Lung (tissue), 11 donors: ENCODE measurements at regions not wholly inside any gene's neighbourhood (a gene's known extent, or its start where the extent isn't known, plus 50 kb on each side); places are given as distances from the start of the nearest gene placed in this dataset.

ENCODE experiments used
- ATAC-seq: fragments of 200-7000 bp; cut with Tn5 transposase; one replicate; pipeline ENCODE4 v1.9.1; 2020; ENCODE audit warnings: moderate number of reproducible peaks; ENCODE audit not compliant: insufficient read depth, low FRiP score
- DNase-seq, 3 donors: peaks; one replicate each; pipeline ENCODE4 v3.0.0-alpha.2; 2013 to 2017
- H3K27ac ChIP-seq, 2 donors: one replicate each; pipeline ENCODE4 v1.5.1; 2013; ENCODE audit warnings: mild to moderate bottlenecking in 2 of 2, moderate library complexity in 2 of 2, control low read depth in 1 of 2, inconsistent platforms in 1 of 2, low read depth in 1 of 2, low read length in 1 of 2
- H3K27me3 ChIP-seq, 3 donors: one replicate each; pipeline ENCODE4 v1.5.1; 2013; ENCODE audit warnings: low read length in 2 of 3; ENCODE audit not compliant: control insufficient read depth in 3 of 3, insufficient read depth in 3 of 3
- H3K36me3 ChIP-seq, 4 donors: one replicate each; pipeline ENCODE4 v1.5.1; 2013; ENCODE audit warnings: low read length in 4 of 4, mild to moderate bottlenecking in 1 of 4, moderate library complexity in 1 of 4; ENCODE audit not compliant: control insufficient read depth in 4 of 4, insufficient read depth in 4 of 4
- H3K4me1 ChIP-seq, 5 donors: one replicate each; pipeline ENCODE4 v1.5.1; 2013; ENCODE audit warnings: low read length in 5 of 5, mild to moderate bottlenecking in 2 of 5, moderate library complexity in 1 of 5; ENCODE audit not compliant: control insufficient read depth in 5 of 5, insufficient read depth in 5 of 5
- H3K4me3 ChIP-seq: one replicate; pipeline ENCODE4 v1.5.1; 2013; ENCODE audit warnings: mild to moderate bottlenecking, control low read depth, moderate library complexity
- H3K9ac ChIP-seq, 2 donors: one replicate each; pipeline ENCODE4 v1.5.1; 2013; ENCODE audit warnings: low read length in 2 of 2, control low read depth in 1 of 2; ENCODE audit not compliant: insufficient read depth in 1 of 2
- H3K9me3 ChIP-seq, 4 donors: one replicate each; pipeline ENCODE4 v1.5.1; 2013; ENCODE audit warnings: low read length in 3 of 4, mild to moderate bottlenecking in 1 of 4, moderate library complexity in 1 of 4; ENCODE audit not compliant: control insufficient read depth in 4 of 4, insufficient read depth in 3 of 4
- WGBS, 2 donors: extraction: QIAGEN DNeasy Blood & Tissue Kit; methylation state at CpG; one replicate each; pipeline ENCODE4 v1.1.7; 2013; 5-methylcytosine and 5-hydroxymethylcytosine counted together
- TF ChIP-seq, protein P1 (sequence below): IDR thresholded peaks from 2 replicates; pipeline ENCODE4 v1.5.1; 2012; ENCODE audit warnings: mild to moderate bottlenecking; ENCODE audit errors: control extremely low read depth, extremely low read depth
- donor health status: control.
- donor health status: control.
- donor health status: Bipolar disorder and iron deficiency.
- donor health status: healthy.
- donor health status: DM: yes; HTN: yes; CAD: no.

DNA sequence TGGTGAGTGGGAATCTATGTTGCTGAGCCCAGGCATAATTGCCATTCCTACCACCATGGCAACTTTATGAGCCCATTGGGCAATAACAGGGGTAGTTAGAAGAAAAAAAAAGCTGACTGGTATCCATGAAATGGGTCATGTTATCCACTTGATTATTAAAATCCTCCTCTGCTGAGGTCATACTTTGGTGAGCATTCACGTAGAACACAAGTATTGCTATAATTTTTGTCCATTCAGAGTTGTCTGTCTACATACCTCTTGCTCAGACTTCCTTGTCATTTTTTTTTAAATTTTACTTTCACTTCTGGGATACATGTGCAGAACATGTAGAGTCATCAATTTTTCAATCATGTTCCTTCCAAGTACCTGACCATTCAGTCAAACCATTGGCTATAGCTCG lies 780.8 kb upstream of the ARRDC3 start:
- Histone ChIP-seq H3K36me3 (no peaks in the 10 kb centered on the region), H3K4me1 (no peaks in the 10 kb centered on the region), H3K27me3 (no peaks in the 10 kb centered on the region), H3K9me3 (no peaks in the 10 kb centered on the region), H3K9ac (no peak overlapping the region), H3K27ac (no peak overlapping the region), H3K4me3 (no peak overlapping the region)
- WGBS, 2 donors = 77 to 83% methylated on average over 2 of the region's 2 CpGs
- ATAC-seq (no peak), DNase-seq (no peak)
- TF ChIP-seq, protein P1, sequence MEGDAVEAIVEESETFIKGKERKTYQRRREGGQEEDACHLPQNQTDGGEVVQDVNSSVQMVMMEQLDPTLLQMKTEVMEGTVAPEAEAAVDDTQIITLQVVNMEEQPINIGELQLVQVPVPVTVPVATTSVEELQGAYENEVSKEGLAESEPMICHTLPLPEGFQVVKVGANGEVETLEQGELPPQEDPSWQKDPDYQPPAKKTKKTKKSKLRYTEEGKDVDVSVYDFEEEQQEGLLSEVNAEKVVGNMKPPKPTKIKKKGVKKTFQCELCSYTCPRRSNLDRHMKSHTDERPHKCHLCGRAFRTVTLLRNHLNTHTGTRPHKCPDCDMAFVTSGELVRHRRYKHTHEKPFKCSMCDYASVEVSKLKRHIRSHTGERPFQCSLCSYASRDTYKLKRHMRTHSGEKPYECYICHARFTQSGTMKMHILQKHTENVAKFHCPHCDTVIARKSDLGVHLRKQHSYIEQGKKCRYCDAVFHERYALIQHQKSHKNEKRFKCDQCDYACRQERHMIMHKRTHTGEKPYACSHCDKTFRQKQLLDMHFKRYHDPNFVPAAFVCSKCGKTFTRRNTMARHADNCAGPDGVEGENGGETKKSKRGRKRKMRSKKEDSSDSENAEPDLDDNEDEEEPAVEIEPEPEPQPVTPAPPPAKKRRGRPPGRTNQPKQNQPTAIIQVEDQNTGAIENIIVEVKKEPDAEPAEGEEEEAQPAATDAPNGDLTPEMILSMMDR = no peak

DNA sequence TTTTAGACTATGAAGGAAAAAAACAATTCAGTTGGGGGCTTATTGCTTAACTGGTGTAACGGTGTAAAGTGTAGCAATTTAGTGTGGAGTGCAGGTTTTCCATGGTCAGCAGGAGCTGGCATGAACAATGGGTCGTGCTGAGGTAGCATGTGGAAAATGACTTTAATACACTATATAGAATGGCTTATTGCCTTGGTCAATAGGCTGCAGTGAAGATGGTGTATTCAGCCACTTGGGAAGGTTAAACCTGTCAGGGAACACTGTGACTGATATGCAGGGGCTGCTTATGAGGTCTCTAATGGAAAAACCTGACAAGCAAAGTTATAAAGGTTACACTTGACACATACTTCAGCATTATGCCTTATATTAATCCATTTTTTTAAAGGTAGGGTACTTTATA lies 764.7 kb upstream of the ARRDC3 start:
- Histone ChIP-seq H3K27ac (no peak overlapping the region), H3K27me3 (no peaks in the 10 kb centered on the region), H3K4me1 (no peaks in the 10 kb centered on the region), H3K9ac (no peak overlapping the region), H3K9me3 (no peaks in the 10 kb centered on the region), H3K4me3 (no peak overlapping the region), H3K36me3 (no peaks in the 10 kb centered on the region)
- TF ChIP-seq, protein P1 = no peak
- WGBS, 2 donors = 74 to 75% methylated on average over 2 of the region's 2 CpGs
- ATAC-seq = no peak
- DNase-seq = no peak

DNA sequence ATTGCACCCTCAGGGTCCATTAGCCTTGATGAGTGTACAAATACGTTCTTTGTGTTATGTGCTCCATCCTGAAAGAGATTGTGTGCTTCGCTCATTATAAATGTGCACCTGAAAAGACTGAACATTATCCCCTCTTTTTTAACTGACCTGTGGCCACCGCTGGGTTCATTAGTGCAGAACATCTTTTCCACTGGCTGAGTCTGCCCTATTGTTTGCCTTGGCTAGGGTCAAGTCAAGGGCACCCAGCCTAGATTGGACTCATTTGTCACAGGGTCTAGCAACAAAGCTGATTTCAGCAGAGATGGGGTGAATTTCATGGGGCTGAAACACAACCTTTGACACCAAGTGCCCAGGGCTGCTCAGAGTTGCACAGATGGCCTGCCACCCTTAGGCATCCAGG lies 764.1 kb upstream of the ARRDC3 start:
- Histone ChIP-seq H3K4me3 (no peak overlapping the region), H3K27me3 (no peaks in the 10 kb centered on the region), H3K36me3 (no peaks in the 10 kb centered on the region), H3K4me1 (no peaks in the 10 kb centered on the region), H3K27ac (no peak overlapping the region), H3K9me3 (no peaks in the 10 kb centered on the region), H3K9ac (no peak overlapping the region)
- no peak for DNase-seq
- TF ChIP-seq, protein P1 = no peak
- 54 to 78% methylated on average over 3 of the region's 3 CpGs for WGBS, 2 donors
- no peak for ATAC-seq

DNA sequence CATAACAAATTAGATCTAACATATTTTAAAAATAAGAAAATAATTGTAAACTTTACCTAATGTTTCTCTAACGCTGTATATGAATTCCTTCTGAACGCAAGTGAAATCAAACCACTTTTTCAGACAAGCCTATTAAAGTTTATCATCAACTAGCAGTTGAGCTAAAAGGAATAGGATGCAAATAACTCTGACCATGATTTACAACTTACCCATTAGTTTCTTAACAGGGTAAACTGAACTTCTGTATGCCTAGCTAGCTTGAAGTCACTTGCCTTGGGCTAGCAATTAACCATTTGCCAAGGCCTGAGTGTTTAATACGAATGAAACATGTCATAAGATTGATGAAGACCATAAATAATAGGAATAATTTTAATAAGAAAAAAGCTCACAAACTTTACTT lies 762.7 kb upstream of the ARRDC3 start:
- Histone ChIP-seq H3K9ac (no peak overlapping the region), H3K27me3 (no peaks in the 10 kb centered on the region), H3K4me3 (no peak overlapping the region), H3K27ac (no peak overlapping the region), H3K4me1 (no peaks in the 10 kb centered on the region), H3K9me3 (no peaks in the 10 kb centered on the region), H3K36me3 (no peaks in the 10 kb centered on the region)
- DNase-seq = no peak
- TF ChIP-seq, protein P1 = no peak
- WGBS, 2 donors = 83 to 93% methylated on average over 3 of the region's 3 CpGs
- ATAC-seq = no peak
